Umbilical cord (tissue), 1 donor: ENCODE measurements at regions not wholly inside any gene's neighbourhood (a gene's known extent, or its start where the extent isn't known, plus 50 kb on each side); places are given as distances from the start of the nearest gene placed in this dataset.
"Not testable (repeated sequence)": the region's sequence is repeated elsewhere in the genome, so short reads cannot be mapped to it uniquely, and the experiment has no call there.

Source experiments
- DNase-seq: peaks from one replicate; pipeline ENCODE4 v3.0.0-alpha.2; 2015; ENCODE audit warnings: low spot score

DNA sequence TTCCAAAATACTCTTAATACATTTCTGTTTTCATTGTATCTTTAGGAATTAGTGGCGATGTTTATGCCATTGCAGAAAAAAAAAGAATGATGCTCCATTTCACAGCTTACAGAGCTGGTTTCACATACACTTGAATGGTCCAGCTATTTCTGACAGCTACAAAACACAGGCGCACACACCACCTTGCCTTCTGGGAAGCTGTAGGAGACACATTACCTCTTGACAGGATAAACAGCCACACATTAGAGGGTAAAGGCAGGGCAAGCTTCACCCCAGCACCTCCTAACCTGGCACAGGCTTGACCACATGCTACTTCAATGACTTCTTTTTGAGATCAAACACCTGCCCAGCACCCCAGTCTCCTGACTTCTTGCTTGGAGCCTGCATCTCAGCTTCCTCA lies 73.2 kb upstream of the PLGLB2 start:
- DNase-seq: not testable (repeated sequence)

DNA sequence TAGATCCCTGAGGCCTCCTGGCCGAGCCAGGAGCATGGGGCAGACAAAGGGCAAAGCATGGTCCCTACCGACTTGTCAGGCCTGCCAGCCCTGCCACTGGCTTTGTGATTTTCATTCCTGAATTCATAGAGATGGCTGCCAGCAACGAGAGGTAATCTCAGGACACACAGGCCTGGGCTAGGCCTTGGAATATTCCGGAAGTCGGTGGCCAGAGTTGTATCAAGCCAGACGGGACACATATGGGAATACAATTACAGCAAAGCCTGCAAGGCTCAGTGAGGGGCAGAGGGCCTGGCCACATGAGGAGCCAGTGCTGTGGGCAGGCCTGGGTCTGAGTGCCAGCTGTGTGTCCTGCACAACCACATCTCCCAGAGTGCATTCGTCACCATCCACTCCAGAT lies 72.4 kb upstream of the PLGLB2 start:
- not testable (repeated sequence) for DNase-seq

GRCh38 chr2:87677421-87677923 lies 70.4 kb upstream of the PLGLB2 start:
- DNase-seq: not testable (repeated sequence)

GRCh38 chr2:87678742-87679173 lies 69.1 kb upstream of the PLGLB2 start:
- not testable (repeated sequence) for DNase-seq

GRCh38 chr2:87679950-87680349 lies 67.9 kb upstream of the PLGLB2 start:
- DNase-seq: not testable (repeated sequence)

GRCh38 chr2:87680691-87681090 lies 67.2 kb upstream of the PLGLB2 start:
- DNase-seq: not testable (repeated sequence)

DNA sequence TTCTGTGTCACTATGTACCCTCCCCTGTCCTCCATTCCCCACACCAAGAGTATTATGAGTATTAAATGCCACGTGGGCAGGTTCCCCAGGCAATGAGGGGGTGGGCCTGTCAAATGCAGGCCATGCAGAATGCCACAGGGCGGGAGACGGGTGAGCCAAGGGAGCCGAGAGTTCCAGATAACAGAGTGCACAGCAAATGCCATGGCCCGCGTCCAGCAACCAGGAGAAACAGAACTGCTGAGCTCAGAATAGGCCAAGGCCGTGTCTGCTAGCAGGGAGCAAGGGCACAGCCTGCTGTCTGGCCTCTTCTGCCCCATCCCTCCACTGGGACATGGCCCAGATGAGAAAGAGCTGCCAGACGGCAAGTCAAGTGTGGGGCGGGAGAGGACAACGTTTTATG lies 64.4 kb upstream of the PLGLB2 start:
- peak; percentile 69 for DNase-seq

DNA sequence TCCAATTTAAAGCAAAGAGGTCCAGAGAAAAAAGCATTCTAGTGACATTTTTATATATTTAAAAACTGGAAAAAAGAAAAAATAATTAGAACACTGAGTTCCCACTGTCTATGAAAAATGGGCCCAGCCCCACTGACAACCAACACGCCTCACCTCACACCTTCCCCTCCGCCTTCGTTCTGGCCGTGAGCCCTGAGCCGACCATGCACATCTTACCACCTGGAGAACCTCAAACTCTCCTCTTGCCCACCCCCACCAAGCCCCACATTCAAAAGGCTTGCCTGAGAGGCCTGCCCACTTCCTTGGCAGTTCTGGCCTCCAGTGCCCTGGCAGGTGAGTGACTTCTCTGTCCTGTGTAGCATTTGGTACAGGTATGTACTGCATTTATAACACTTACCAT lies 63.9 kb upstream of the PLGLB2 start:
- DNase-seq: not testable (repeated sequence)

DNA sequence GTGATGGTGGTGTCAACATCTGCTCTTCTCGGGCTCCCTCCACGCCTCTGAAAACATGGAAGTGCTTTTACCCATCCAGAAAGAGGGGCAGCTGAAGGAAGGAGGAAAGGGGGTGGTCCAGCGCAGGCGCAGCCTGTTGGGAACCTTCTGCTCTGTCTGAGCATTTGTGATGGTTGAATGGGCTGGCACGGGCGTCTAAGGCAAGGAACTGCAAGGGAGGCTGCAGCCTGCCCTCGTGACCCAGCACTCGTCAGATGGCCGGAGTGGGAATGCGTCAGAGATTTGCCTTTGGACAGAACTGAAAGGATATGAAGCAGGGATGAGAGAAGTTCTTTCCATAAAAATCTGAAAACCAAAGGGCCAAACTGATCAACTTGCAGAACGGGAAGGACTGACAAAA lies 62.3 kb upstream of the PLGLB2 start:
- not testable (repeated sequence) for DNase-seq

GRCh38 chr2:87686873-87687549 lies 60.9 kb upstream of the PLGLB2 start:
- DNase-seq: not testable (repeated sequence)

DNA sequence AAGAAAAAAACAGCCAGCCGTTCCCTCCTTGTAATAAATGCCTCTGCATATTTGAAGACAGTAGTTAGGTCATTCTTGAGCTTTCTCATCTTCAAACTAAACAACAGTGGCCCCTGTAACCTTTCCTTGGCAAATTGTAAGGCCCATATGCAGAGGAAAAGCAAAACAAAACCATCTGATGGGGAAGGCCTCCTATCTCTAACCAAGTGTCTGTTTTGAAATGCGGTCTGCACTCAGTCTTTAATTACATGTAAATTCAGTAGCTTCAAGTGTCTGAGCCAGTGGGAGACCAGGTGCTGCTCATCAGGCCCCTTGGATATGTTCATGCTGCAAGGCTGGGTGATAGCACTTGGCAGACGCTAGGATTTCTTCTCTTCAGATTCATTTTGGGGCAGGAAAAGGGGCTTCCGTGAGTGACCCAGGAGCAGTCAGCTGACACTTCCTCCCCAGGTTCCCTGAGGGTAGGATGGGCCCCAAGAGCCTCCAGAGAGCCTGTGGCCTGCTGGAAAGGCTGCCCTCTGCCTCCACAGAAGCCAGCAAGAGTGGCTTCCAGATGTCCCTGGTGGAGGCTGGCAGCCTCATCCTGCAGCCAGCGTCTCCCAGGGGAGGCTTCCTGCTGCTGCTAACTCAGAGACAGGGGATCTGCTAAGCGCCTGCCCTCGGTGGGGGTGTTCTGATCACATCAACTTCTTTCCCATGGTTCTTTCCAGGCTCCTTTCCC lies 60.2 kb upstream of the PLGLB2 start:
- DNase-seq: not testable (repeated sequence)

DNA sequence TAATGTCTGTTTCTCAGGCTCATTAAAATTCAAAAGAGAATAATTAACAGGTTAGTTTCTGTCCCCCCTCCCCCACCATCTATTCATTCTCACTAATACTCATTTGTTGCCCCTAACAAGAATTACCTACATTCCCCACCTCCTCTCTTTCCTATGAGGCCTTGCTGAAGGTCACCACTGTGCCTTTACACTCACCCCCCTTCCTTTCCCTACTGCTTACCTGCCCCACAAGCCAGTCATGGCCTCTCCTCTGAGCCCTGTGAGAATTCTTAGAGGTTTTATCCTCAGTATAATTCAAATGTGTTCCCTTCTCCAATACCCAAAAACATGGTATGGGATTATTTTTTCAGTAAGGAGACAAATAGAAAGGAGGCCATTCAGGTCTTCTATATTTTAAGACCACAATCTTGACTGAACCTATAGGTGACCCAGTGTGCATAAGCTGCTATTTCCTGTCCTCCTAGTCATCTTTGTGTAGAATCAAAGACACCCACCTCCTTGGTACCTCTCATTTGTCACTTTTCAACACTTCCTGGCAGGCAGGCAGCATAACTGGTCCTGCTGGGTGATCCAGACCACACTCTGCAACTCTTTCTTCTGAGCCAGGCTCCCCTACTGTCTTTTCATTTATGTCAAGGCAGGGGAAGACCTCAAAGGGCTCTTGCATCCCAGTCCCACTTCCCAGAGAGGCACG lies 55.8 kb upstream of the PLGLB2 start:
- not testable (repeated sequence) for DNase-seq

- DNase-seq: not testable (repeated sequence)
These were observed 55.0 kb upstream of the PLGLB2 start for GRCh38 chr2:87692914-87693313.

- DNase-seq: not testable (repeated sequence)
These were observed 54.0 kb upstream of the PLGLB2 start for GRCh38 chr2:87693882-87694281.

- not testable (repeated sequence) for DNase-seq
These were observed 52.1 kb upstream of the PLGLB2 start for GRCh38 chr2:87695596-87696323.
